Lower lobe of right lung (tissue), 2 donors: ENCODE measurements at regions not wholly inside any gene's neighbourhood (a gene's known extent, or its start where the extent isn't known, plus 50 kb on each side); places are given as distances from the start of the nearest gene placed in this dataset.

ENCODE experiments used
- ATAC-seq, 2 donors: fragments of 200-7000 bp; cut with Tn5 transposase; one replicate each; pipeline ENCODE4 v1.9.1; 2020 to 2022; ENCODE audit warnings: mild to moderate bottlenecking in 2 of 2, moderate library complexity in 2 of 2
- DNase-seq: peaks from one replicate; pipeline ENCODE4 v3.0.0-alpha.2; 2020
- H3K27ac ChIP-seq: fragments of 200-600 bp; one replicate; pipeline ENCODE4 v1.8.0; 2022
- H3K27me3 ChIP-seq: fragments of 200-600 bp; one replicate; pipeline ENCODE4 v1.8.0; 2022; ENCODE audit warnings: low read depth
- H3K36me3 ChIP-seq: fragments of 200-600 bp; one replicate; pipeline ENCODE4 v1.8.0; 2022; ENCODE audit warnings: mild to moderate bottlenecking
- H3K4me1 ChIP-seq: fragments of 200-600 bp; one replicate; pipeline ENCODE4 v1.8.0; 2022
- H3K4me3 ChIP-seq: fragments of 200-600 bp; one replicate; pipeline ENCODE4 v1.8.0; 2022; ENCODE audit warnings: mild to moderate bottlenecking
- H3K9me3 ChIP-seq: fragments of 200-600 bp; one replicate; pipeline ENCODE4 v1.8.0; 2022
- CTCF ChIP-seq: fragments of 200-600 bp; IDR thresholded peaks from one replicate; pipeline ENCODE4 v1.8.0; 2022; ENCODE audit warnings: antibody characterized with exemption, mild to moderate bottlenecking
- intact Hi-C: fragments of 100-400 bp; cut with DNase I; formaldehyde crosslinking; loops from one replicate; pipeline ENCODE4 v1.11.0; 2022
- donor health status: DM: no; HTN: yes; CAD: no; lungs with severe emphysema.

GRCh38 chr3:11924518-11924917, 77.8 kb upstream of the TAMM41 start:
- Histone ChIP-seq H3K36me3 (no peaks in the 10 kb centered on the region), H3K4me1 (no peaks in the 10 kb centered on the region), H3K9me3 (no peaks in the 10 kb centered on the region), H3K27me3 (peaks cover 4% of the 10 kb centered on the region), H3K4me3 (no peak overlapping the region), H3K27ac (no peak overlapping the region)
- TF ChIP-seq CTCF: no peak
- no peak for ATAC-seq
- intact Hi-C loops: no loop called here
- DNase-seq: no peak

- no peak for TF ChIP-seq CTCF
- Histone ChIP-seq H3K9me3 (no peaks in the 10 kb centered on the region), H3K36me3 (no peaks in the 10 kb centered on the region), H3K4me3 (no peak overlapping the region), H3K27me3 (peaks cover 4% of the 10 kb centered on the region), H3K4me1 (no peaks in the 10 kb centered on the region), H3K27ac (no peak overlapping the region)
- intact Hi-C loops: no loop called here
- ATAC-seq (no peak), DNase-seq (no peak)
These were observed 75.8 kb upstream of the SYN2 start for GRCh38 chr3:11928381-11928780.

- Histone ChIP-seq H3K27me3 (peaks cover 4% of the 10 kb centered on the region), H3K4me3 (no peak overlapping the region), H3K27ac (no peak overlapping the region), H3K36me3 (no peaks in the 10 kb centered on the region), H3K9me3 (no peaks in the 10 kb centered on the region), H3K4me1 (no peaks in the 10 kb centered on the region)
- DNase-seq: no peak
- no peak for ATAC-seq
- intact Hi-C loops: no loop called here
- no peak for TF ChIP-seq CTCF
These were observed 74.7 kb upstream of the SYN2 start for GRCh38 chr3:11929531-11929930.

GRCh38 chr3:11930084-11930483, 74.1 kb upstream of the SYN2 start:
- H3K36me3 ChIP-seq: no peaks in the 10 kb centered on the region
- DNase-seq (no peak), ATAC-seq (no peak)
- TF ChIP-seq CTCF: no peak
- intact Hi-C loops: no loop called here
- no peaks in the 10 kb centered on the region for H3K9me3 ChIP-seq
- H3K27me3 ChIP-seq: no peaks in the 10 kb centered on the region
- no peak overlapping the region for H3K4me3 ChIP-seq
- no peak overlapping the region for H3K27ac ChIP-seq
- H3K4me1 ChIP-seq: no peaks in the 10 kb centered on the region

GRCh38 chr3:11932636-11933035, 71.6 kb upstream of the SYN2 start:
- ATAC-seq (no peak), DNase-seq (no peak)
- Histone ChIP-seq H3K9me3 (no peaks in the 10 kb centered on the region), H3K4me3 (no peak overlapping the region), H3K4me1 (no peaks in the 10 kb centered on the region), H3K27ac (no peak overlapping the region), H3K36me3 (no peaks in the 10 kb centered on the region), H3K27me3 (no peaks in the 10 kb centered on the region)
- intact Hi-C loops: no loop called here
- TF ChIP-seq CTCF: no peak

- Histone ChIP-seq H3K27ac (no peak overlapping the region), H3K27me3 (no peaks in the 10 kb centered on the region), H3K4me1 (no peaks in the 10 kb centered on the region), H3K4me3 (no peak overlapping the region), H3K36me3 (no peaks in the 10 kb centered on the region), H3K9me3 (no peaks in the 10 kb centered on the region)
- no peak for ATAC-seq
- intact Hi-C loops: no loop called here
- DNase-seq: no peak
- TF ChIP-seq CTCF: no peak
These were observed 70.7 kb upstream of the SYN2 start for GRCh38 chr3:11933529-11933928.
